OCI-LY3 (cell line): ENCODE measurements at regions not wholly inside any gene's neighbourhood (a gene's known extent, or its start where the extent isn't known, plus 50 kb on each side); places are given as distances from the start of the nearest gene placed in this dataset.

Source experiments
- H2AFZ ChIP-seq: fragments of 200-600, 300-600 bp; shearing (Covaris generic); 2 replicates; pipeline ENCODE4 v1.6.0; 2014; ENCODE audit warnings: antibody characterized with exemption, low read depth, low read length
- H3K27ac ChIP-seq: fragments of 200-600, 300-600 bp; sonication (generic); 2 replicates; pipeline ENCODE4 v1.5.1; 2014; ENCODE audit warnings: mild to moderate bottlenecking, low read length, moderate library complexity, mixed read lengths
- H3K27me3 ChIP-seq: fragments of 200-600, 300-600 bp; sonication (generic); 2 replicates; pipeline ENCODE4 v1.6.1; 2014; ENCODE audit warnings: low read depth, low read length, mixed read lengths
- H3K36me3 ChIP-seq: fragments of 200-600, 300-600 bp; sonication (generic); replicated peaks from 2 replicates; pipeline ENCODE3; 2014; ENCODE audit warnings: low read depth, low read length, mixed read lengths
- H3K4me1 ChIP-seq: fragments of 300-600, 200-600 bp; sonication (generic); 2 replicates; pipeline ENCODE4 v1.6.1; 2014; ENCODE audit warnings: low read length, mixed read lengths
- H3K4me2 ChIP-seq: fragments of 200-600, 300-600 bp; sonication (generic); 2 replicates; pipeline ENCODE4 v1.6.1; 2014; ENCODE audit warnings: low read length, mixed read lengths
- H3K4me3 ChIP-seq: fragments of 300-600, 200-600 bp; sonication (generic); 2 replicates; pipeline ENCODE4 v1.5.1; 2014; ENCODE audit warnings: antibody characterized with exemption, mild to moderate bottlenecking, low read length, moderate library complexity
- H3K79me2 ChIP-seq: fragments of 300-600, 200-600 bp; shearing (Covaris generic); 2 replicates; pipeline ENCODE4 v1.6.1; 2014; ENCODE audit warnings: mild to moderate bottlenecking, low read length, mixed read lengths
- H3K9ac ChIP-seq: fragments of 300-600, 200-600 bp; shearing (Covaris generic); 2 replicates; pipeline ENCODE4 v1.6.0; 2014; ENCODE audit warnings: mild to moderate bottlenecking, low read length, moderate library complexity
- H3K9me3 ChIP-seq: fragments of 200-600, 300-600 bp; shearing (Covaris generic); 2 replicates; pipeline ENCODE4 v1.6.1; 2014; ENCODE audit warnings: low read length, mixed read lengths; ENCODE audit not compliant: insufficient read depth
- H4K20me1 ChIP-seq: fragments of 200-600, 300-600 bp; sonication (generic); 2 replicates; pipeline ENCODE4 v1.6.1; 2016; ENCODE audit warnings: low read length, mixed read lengths; ENCODE audit not compliant: insufficient read depth
- CTCF ChIP-seq: fragments of 200-600, 300-600 bp; sonication (generic); IDR thresholded peaks from 2 replicates; pipeline ENCODE4 v1.5.1; 2014; ENCODE audit warnings: antibody characterized with exemption, low read length, low read depth
- EZH2phosphoT487 ChIP-seq: fragments of 200-600 bp; shearing (Covaris generic); IDR thresholded peaks from 2 replicates; pipeline ENCODE4 v1.6.1; 2018; ENCODE audit warnings: antibody characterized with exemption, mixed run types, low read depth

GRCh38 chr1:14300991-14301703, 297.3 kb upstream of the KAZN start:
- no peak overlapping the region for H3K4me2 ChIP-seq
- no peaks in the 10 kb centered on the region for H3K79me2 ChIP-seq
- H3K36me3 ChIP-seq = no peaks in the 10 kb centered on the region
- H3K9ac ChIP-seq = no peak overlapping the region
- no peaks in the 10 kb centered on the region for H4K20me1 ChIP-seq
- H3K4me1 ChIP-seq = no peaks in the 10 kb centered on the region
- no peak for TF ChIP-seq CTCF
- no peak for TF ChIP-seq EZH2phosphoT487
- H2AFZ ChIP-seq = no peak overlapping the region
- H3K4me3 ChIP-seq = no peak overlapping the region
- H3K27me3 ChIP-seq = no peaks in the 10 kb centered on the region
- H3K27ac ChIP-seq = no peak overlapping the region
- no peaks in the 10 kb centered on the region for H3K9me3 ChIP-seq

- no peaks in the 10 kb centered on the region for H3K79me2 ChIP-seq
- no peak overlapping the region for H3K4me3 ChIP-seq
- H3K36me3 ChIP-seq = no peaks in the 10 kb centered on the region
- no peaks in the 10 kb centered on the region for H3K4me1 ChIP-seq
- H3K4me2 ChIP-seq = no peak overlapping the region
- H2AFZ ChIP-seq = no peak overlapping the region
- no peak overlapping the region for H3K9ac ChIP-seq
- H3K27ac ChIP-seq = no peak overlapping the region
- H3K9me3 ChIP-seq = no peaks in the 10 kb centered on the region
- H3K27me3 ChIP-seq = no peaks in the 10 kb centered on the region
- TF ChIP-seq CTCF = no peak
- TF ChIP-seq EZH2phosphoT487 = no peak
- H4K20me1 ChIP-seq = no peaks in the 10 kb centered on the region
Measured at GRCh38 chr1:14301704-14302024, 296.8 kb upstream of the KAZN start.

- Histone ChIP-seq H3K79me2 (no peaks in the 10 kb centered on the region), H3K27ac (no peak overlapping the region), H3K36me3 (no peaks in the 10 kb centered on the region), H3K4me3 (no peak overlapping the region), H3K9me3 (no peaks in the 10 kb centered on the region), H3K4me2 (no peak overlapping the region), H3K27me3 (no peaks in the 10 kb centered on the region), H3K4me1 (no peaks in the 10 kb centered on the region), H2AFZ (no peak overlapping the region), H3K9ac (no peak overlapping the region), H4K20me1 (no peaks in the 10 kb centered on the region)
- TF ChIP-seq EZH2phosphoT487 = no peak
- no peak for TF ChIP-seq CTCF
Measured at GRCh38 chr1:14302025-14302424, 296.5 kb upstream of the KAZN start.

- H2AFZ ChIP-seq = no peak overlapping the region
- no peaks in the 10 kb centered on the region for H3K27me3 ChIP-seq
- no peaks in the 10 kb centered on the region for H3K79me2 ChIP-seq
Measured at GRCh38 chr1:14303011-14303410, 295.5 kb upstream of the KAZN start.

More at GRCh38 chr1:14303011-14303410, 295.5 kb upstream of the KAZN start:
- no peaks in the 10 kb centered on the region for H3K9me3 ChIP-seq
- no peak for TF ChIP-seq CTCF
- TF ChIP-seq EZH2phosphoT487 = no peak
- no peaks in the 10 kb centered on the region for H3K4me1 ChIP-seq
- H3K4me2 ChIP-seq = no peak overlapping the region
- H3K36me3 ChIP-seq = no peaks in the 10 kb centered on the region
- H4K20me1 ChIP-seq = no peaks in the 10 kb centered on the region
- H3K9ac ChIP-seq = no peak overlapping the region
- H3K27ac ChIP-seq = no peak overlapping the region
- no peak overlapping the region for H3K4me3 ChIP-seq
